ENCODE measurements at regions not wholly inside any gene's neighbourhood (a gene's known extent, or its start where the extent isn't known, plus 50 kb on each side); places are given as distances from the start of the nearest gene placed in this dataset.

- DNase-seq (ENCODE audit: low read depth), result no peak
Observed at GRCh38 chr13:39858794-39859193, 203.3 kb downstream of the COG6 start.

GRCh38 chr13:39859898-39860297 lies 204.4 kb downstream of the COG6 start:
- no peak for DNase-seq (ENCODE audit: low read depth)

- no peak for DNase-seq (ENCODE audit: low read depth)
Observed at GRCh38 chr13:39862900-39863299, 207.4 kb downstream of the COG6 start.

DNA sequence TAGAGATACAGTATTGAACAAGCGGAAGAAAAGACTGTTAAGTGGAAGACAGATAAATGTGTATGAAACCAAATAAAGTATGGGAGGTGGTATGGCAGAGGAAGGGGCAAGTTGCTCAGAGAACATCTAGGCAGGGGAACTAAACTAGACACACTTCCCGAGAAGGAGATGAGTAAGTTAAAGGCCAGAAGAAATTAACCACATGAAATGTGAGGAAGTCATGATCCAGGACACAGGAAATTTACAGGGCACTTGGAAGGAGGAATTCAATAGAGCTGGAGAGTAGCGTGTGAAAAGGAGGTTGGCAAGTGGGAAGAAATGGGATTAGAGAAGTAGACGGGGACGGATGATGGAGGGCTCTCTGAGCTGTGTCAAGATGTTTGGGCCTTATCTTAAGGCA lies 208.8 kb downstream of the COG6 start:
- no peak for DNase-seq (ENCODE audit: low read depth)

DNA sequence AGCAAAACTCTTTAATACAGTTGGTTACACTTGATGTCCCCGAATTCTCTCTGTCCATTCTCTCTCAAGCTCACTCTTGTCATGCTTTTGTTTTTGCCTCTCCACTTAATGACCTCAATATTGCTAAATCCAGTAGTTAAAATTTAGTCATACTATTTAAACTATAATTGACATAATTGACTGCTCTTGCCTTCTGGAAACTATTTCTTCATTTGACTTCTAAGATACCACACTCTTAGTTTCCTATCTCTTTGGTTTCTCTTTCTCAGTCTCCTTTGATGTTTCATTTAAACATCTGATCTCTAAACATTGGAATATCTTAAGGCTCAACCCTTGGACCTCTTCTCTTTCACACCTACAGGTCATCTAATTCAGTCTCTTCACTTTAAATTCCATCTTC lies 211.3 kb downstream of the COG6 start:
- DNase-seq (ENCODE audit: low read depth), result no peak

DNA sequence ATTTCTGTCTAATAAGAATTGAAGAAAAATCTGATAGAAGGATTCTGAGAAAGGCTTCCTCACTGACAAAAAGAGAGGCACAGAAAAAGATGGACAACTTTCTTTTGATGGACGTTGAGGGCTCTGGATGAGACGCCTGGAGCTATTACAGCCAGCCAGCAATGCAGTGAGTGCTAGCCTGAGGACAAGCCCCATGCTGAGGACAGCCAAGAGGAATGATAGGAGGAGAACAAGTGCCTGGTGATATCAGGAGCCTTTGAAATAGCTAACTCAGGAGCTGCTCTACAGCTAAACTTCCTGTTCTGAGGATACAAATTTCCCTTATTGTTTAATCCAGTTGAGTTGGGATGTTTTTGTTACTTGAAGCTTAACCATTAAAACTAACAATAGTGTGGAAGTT lies 212.3 kb downstream of the COG6 start:
- no peak for DNase-seq (ENCODE audit: low read depth)

DNA sequence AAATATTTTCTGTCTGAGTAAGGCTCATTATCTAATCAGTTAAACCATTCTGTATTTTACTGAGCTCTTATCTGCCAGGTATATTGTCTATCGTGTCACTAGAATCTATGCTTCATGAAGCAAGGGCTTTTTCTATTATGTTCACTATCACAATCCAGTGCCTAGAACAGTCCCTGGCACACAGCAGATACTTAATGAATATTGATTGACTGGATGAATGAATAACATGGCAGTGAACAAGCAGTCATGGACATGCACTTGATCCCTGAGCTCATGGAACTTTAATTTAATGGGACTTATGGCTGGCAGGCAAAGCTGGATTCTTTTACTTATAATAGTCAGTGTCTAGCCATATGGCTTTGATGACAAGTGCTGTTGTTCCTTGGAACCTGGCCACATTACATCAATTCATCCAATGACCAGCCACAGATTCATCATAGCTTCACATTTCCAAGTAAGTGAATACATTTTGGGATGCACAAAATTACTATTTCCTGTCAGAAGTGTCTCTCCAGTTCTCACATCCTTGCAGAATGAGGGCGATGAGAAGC lies 214.8 kb downstream of the COG6 start:
- DNase-seq (ENCODE audit: low read depth), result no peak

DNA sequence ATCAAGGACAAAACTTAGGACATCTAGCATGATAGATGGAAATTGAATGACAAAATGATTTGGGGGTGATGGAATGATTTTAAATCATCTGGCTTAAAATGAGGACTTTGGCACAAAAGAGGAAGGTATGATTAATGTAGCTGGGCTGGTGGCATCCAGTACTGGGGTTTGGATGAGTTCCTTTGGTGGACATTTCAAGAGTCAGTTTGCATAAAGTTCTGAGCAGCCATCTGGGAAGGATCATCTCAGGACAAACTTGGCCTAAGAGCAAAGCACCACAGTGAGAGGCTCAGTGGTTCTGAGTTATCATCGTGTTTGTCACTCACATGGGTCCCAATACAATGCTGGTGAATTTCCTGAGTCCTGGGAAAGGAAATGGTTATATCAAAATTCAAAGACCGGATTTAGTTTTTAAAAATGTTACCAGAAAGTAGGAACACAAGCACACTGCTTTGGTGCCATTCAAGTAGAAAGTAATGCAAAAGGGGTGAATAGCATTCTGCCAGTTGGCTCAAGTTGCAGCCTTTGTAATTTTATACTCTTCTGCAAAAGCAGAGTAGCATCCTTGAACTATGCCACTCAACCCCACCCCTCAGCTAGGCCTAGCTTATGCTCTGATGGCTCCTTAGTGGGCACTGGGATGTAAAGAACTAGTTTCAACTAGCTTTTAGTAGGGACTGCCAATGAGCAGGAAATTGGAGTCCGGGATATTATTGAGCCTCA lies 219.0 kb downstream of the COG6 start:
- DNase-seq (ENCODE audit: low read depth), result no peak

DNA sequence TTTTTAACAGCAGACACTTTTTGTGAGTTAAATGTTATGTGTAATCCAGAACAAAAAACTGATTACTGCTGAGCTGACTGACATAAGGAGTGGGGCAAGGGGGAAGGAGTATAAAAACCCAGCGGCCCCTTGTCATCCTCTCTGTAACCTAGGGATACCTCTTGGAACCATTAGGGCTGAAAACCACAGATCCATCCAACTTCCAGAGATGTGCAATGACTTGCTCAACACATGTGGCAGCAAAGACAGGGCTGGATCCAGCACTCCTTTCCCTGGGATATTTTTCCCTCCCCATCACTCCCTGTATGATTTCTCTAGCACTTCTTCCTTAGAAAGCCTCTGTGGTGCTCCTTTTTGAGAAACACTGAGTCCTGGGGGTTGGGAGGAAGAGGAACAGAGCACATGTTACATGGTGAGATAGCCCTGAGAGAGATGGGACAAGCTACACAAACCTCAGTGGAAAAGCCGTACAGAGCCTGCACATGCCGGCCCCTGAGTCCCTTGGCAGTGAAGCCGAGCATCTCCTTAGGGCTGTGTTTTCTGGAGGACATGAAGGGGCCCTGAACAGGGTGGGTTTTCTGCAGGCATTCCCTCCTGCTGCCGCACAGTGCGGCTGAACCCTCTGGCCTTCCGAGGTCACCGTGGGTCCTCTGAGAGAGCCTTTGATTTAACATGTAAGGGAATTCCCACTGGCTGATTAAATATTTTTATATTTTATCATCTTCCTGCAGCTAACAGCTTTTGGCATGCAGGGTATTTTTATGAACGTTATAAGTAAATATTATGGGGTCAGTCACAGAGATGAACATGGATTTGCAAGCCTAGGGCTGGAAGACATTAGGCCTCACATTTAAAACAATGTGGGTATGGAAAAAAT lies 219.9 kb downstream of the COG6 start:
- DNase-seq (ENCODE audit: low read depth), result no peak

- DNase-seq (ENCODE audit: low read depth), result no peak
Observed at GRCh38 chr13:39876258-39876657, 220.8 kb downstream of the COG6 start.

GRCh38 chr13:39877134-39877533 lies 221.7 kb downstream of the COG6 start:
- DNase-seq (ENCODE audit: low read depth), result no peak

DNA sequence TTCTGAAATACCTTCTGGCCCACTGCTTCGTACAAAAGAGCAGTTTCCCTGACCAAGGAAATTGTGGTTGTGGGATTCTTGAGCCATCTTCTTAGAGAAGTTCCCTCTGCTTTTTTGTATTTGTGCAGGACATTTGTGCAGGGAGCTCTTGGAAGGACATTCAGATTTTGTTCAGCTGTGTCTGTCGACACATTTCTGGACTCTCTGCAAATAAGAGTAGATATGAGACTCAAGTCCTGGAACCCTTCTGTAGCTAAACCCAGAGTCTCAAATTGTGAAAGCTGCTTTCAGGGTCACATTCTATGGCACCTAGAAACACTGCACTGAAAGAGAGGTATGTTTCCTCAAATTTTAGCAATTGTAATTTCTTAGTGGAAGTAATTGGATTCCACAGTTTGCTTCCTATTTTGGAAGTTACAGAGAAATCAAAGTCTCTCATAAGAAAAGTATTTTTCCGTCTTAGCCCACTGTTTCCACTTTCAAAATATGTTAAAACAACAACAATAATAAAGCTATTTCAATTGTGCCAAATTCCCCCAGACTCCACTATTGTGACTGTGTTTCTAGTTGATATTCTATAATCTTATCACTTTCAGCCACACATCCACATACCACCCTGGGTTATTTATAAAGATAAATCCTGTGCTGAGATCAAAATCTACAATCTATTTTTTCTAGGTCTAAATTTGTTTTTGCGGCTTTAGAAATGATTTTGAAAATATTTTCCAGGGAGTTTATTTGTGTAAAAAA lies 224.0 kb downstream of the COG6 start:
- DNase-seq (ENCODE audit: low read depth), result no peak

- no peak for DNase-seq (ENCODE audit: low read depth)
Observed at GRCh38 chr13:39881383-39881782, 225.9 kb downstream of the COG6 start.

DNA sequence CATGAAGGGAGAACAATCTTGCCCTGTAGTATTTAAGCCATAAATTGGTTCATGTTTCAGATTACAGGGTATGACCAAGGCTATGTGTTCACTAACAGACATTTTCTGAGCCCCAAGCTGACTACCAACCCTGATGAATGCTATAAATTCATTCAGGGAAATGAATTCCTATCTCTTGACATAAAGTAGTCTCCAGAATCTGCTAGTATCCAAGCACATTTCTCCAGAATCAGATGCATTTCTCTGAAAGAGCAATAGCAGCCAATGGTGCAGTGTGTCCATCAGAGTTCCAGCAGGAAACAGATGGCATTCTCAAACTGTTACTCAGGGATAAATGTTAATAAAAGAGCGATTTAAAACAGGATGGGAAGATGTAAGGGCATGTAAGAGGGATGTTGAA lies 226.4 kb downstream of the COG6 start:
- DNase-seq (ENCODE audit: low read depth), result no peak

- DNase-seq (ENCODE audit: low read depth), result no peak
Observed at GRCh38 chr13:39884166-39884565, 228.7 kb downstream of the COG6 start.

DNA sequence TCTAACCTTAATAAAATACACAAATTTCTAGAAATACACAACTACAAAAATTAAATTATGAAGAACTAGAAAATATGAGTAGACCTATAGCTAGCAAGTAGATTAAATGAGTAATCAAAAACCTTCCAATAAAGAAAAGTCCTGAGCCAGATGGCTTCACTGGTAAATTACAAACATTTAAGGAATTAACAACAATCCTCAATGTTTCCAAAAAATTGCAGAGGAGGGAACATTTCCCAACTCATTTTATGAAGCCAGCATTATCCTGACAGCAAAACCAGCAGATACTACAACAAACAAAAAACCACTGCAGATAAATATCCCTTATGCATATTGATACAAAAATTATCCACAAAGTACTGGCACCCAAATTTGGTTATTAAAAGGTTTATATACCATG lies 230.9 kb downstream of the COG6 start:
- DNase-seq (ENCODE audit: low read depth), result no peak

- DNase-seq (ENCODE audit: low read depth), result no peak
Observed at GRCh38 chr13:39887387-39887786, 231.9 kb downstream of the COG6 start.

DNA sequence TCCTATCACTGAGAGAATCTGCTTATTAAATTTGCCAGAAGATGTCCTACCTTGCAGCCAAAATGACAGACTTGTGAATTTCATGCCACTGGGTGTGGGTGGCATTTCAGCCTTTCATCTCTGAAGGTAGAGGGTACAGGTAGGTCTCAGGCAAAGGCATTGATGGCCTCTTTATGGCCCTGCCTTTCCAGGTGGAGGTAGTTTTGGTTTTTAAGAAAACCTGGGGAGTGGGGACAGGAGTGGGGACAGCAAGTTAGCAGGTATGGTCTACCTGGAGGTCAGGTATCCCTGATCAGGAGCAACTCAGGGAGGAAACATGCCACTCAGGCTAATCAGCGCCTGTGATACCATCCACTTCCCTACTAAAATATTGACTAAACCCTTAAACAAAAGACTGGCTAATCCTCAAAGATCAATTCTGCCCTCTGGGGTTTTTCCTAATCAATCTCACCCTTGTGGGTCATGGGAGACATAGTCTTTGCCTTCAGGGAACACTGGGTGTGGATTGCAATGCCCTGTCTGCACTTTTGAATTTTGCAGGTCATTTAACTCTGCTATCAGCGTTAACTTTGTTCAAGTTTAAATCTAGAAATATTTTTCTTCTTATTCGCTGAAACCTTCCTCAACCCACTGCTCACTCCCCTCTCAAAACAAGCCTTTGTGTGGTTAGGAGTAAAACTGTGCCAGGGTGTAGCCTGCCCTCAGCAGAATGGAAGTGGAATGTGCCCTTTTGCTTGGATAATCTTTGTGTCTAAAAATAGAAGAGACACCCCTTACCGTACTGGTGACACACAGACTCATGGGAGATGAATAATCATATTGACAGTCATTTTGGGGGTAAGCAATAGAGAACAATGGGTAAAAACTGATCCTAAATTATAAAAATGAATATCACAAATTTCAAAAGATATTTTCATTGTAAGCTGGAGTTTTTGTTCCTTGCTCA lies 233.7 kb downstream of the COG6 start:
- no peak for DNase-seq (ENCODE audit: low read depth)

GRCh38 chr13:39890537-39890936 lies 235.1 kb downstream of the COG6 start:
- no peak for DNase-seq (ENCODE audit: low read depth)

DNA sequence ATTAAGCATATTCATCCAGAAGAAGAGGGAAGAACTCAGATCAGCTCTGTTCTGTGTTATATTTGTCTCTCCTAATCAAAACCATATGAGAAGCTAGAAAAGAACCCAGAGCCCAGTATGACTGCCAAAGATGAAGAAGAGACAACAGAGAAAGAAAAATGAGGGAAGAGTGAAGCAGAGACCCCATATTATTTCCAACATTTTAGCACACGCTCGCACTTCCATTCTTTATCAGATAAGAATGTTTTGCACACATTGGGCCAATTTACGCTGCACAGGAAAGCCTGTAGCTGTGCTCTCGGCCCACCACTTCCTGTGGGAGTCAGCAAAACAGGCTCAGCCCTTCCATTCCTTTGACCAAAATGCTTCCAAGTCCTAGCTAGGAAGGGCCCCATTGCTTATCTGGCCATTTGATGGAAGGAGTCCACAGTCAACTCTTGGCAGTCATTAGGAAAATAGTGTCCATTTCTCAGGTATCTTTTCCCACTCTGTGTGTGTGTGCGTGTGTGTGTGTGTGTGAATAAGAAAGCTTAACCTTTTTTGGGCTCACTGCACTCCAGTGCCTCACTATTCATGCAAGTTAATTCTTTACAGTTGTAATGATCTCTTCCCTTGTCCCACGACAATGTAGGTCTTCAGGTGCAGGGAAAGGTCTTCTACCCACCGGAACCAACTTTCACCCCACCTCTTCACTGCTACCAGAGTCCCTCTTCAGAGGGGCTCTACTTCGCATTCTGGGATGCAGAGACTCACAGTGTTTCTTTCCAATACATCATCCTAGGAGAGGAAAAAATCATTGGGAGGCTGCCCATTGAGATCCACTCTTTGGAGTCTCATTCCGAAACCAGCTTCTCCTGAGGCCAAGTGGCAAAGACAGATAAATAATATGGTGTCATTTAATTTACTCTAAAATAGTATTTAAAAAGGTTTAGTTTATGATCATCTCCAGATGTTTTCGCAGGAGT lies 237.5 kb downstream of the COG6 start:
- DNase-seq (ENCODE audit: low read depth), result no peak
